Transverse colon (tissue), 3 donors: ENCODE measurements at regions not wholly inside any gene's neighbourhood (a gene's known extent, or its start where the extent isn't known, plus 50 kb on each side); places are given as distances from the start of the nearest gene placed in this dataset.

Source experiments
- POLR2A ChIP-seq: fragments of 450-650 bp; IDR thresholded peaks from one replicate; pipeline ENCODE4 v1.6.1; 2016; ENCODE audit warnings: antibody characterized with exemption, mild to moderate bottlenecking, moderate library complexity
- TF ChIP-seq, protein P1 (sequence below), 5 experiments: fragments of 200-600 bp in 3 of 5; fragments of 450-650 bp in 2 of 5; sonication (generic) in 3 of 5; IDR thresholded peaks; 1 replicate in 2 of 5; 2 replicates in 3 of 5; pipeline ENCODE4 v1.5.1; 2016 to 2017; ENCODE audit warnings: antibody characterized with exemption in 5 of 5, inconsistent platforms in 3 of 5, mild to moderate bottlenecking in 2 of 5, moderate library complexity in 1 of 5

DNA sequence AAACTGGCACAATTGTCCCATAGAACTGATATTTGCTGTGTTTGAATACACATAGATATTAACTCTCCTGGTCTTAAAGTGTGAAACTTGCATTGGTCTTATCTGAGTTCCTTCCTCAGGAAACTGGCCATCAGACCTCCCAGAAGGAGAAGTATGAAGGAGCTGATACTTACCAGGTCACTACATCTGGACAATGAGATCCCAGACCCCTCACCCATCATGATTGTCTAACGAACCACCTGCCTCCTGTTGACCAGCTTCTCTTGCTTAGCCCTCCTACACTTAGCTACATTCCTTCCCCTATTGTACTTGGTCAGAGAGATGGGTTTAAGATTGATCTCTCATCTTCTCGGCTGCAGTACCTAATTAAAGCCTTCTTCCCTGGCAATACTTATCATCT, 413.3 kb downstream of the KCTD12 start:
- TF ChIP-seq, protein P1, sequence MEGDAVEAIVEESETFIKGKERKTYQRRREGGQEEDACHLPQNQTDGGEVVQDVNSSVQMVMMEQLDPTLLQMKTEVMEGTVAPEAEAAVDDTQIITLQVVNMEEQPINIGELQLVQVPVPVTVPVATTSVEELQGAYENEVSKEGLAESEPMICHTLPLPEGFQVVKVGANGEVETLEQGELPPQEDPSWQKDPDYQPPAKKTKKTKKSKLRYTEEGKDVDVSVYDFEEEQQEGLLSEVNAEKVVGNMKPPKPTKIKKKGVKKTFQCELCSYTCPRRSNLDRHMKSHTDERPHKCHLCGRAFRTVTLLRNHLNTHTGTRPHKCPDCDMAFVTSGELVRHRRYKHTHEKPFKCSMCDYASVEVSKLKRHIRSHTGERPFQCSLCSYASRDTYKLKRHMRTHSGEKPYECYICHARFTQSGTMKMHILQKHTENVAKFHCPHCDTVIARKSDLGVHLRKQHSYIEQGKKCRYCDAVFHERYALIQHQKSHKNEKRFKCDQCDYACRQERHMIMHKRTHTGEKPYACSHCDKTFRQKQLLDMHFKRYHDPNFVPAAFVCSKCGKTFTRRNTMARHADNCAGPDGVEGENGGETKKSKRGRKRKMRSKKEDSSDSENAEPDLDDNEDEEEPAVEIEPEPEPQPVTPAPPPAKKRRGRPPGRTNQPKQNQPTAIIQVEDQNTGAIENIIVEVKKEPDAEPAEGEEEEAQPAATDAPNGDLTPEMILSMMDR (IDR thresholded peaks at IDR 0.05): no peak
- no peak for TF ChIP-seq POLR2A
